ENCODE measurements at regions not wholly inside any gene's neighbourhood (a gene's known extent, or its start where the extent isn't known, plus 50 kb on each side); places are given as distances from the start of the nearest gene placed in this dataset.

DNA sequence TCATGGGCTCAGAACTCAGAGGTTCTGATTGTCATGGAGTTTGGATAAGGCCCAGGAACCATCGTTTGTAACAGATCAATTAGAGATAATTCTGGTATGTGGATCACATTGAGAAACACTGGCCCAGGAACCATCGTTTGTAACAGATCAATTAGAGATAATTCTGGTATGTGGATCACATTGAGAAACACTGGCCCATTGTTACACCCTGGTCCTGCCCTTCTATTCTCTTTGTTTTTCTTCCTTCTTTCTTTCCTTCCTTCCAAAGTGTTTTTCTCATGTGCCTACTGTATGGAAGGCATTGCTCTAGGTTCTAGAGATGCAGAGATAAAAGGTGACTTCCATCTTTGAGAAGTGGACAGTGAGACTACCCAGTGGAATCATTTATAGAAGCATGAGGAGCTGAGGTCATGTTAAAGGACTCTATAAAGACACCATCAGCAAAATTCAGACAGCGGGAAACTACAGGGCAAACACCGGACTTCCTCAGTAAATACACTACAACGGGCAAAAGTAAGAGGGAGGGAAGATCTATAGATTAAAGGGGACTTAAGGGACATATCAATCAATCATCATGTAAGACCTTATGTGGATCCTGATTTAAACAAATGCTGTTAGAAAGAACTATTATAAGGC, 153.8 kb downstream of the UNC5CL start:
- H2AFZ ChIP-seq (ENCODE audit: low read length) = no peak overlapping the region
- no peaks in the 10 kb centered on the region for H3K79me1 ChIP-seq (ENCODE audit: low read depth, low read length)
- H4K8ac ChIP-seq (ENCODE audit: low read depth, low read length) = no peak overlapping the region
- no peaks in the 10 kb centered on the region for H3K9me3 ChIP-seq (replicated peaks in 1 of 2; ENCODE audit: control insufficient read depth in 2 of 2, insufficient read depth in 1 of 2, low read depth in 1 of 2, low read length in 2 of 2)
- no peak overlapping the region for H2BK15ac ChIP-seq (ENCODE audit: low read length)
- H3K23ac ChIP-seq (ENCODE audit: low read depth, low read length, poor library complexity) = no peak overlapping the region
- no peak overlapping the region for H3K18ac ChIP-seq (ENCODE audit: low read length)
- H2BK12ac ChIP-seq (ENCODE audit: low read length) = no peak overlapping the region
- no peak overlapping the region for H3K9ac ChIP-seq (ENCODE audit: low read depth, low read length, poor library complexity)
- DNase-seq (ENCODE audit: low spot score) = no peak
- H2AK5ac ChIP-seq (ENCODE audit: low read depth, low read length) = no peak overlapping the region
- H2BK5ac ChIP-seq (ENCODE audit: low read length) = no peak overlapping the region
- H3K27me3 ChIP-seq (ENCODE audit: control insufficient read depth in 3 of 3, insufficient read depth in 3 of 3, low read depth in 1 of 3, low read length in 3 of 3) = no peaks in the 10 kb centered on the region
- WGBS, 2 donors (ENCODE audit: extremely low coverage in 2 of 2, insufficient read length in 2 of 2, insufficient replicate concordance in 1 of 2) = no CpG with 5 or more reads among the region's 5 CpGs
- H3K4me1 ChIP-seq (ENCODE audit: control insufficient read depth in 2 of 2, insufficient read depth in 1 of 2, low read depth in 1 of 2, low read length in 2 of 2) = no peaks in the 10 kb centered on the region
- no peak overlapping the region for H3K4ac ChIP-seq (ENCODE audit: low read length)
- no peak overlapping the region for H3K14ac ChIP-seq (ENCODE audit: low read length)
- no peak overlapping the region for H2BK120ac ChIP-seq (ENCODE audit: low read depth, low read length)
- no peak overlapping the region for H4K91ac ChIP-seq (ENCODE audit: low read depth, low read length, poor library complexity)
- no peak overlapping the region for H3K4me3 ChIP-seq (ENCODE audit: low read length in 2 of 2)
- no peak overlapping the region for H3K27ac ChIP-seq (replicated peaks; ENCODE audit: low read length)
- H3K4me2 ChIP-seq (ENCODE audit: insufficient read depth, low read length, poor library complexity, severe bottlenecking) = no peak overlapping the region
- H3K36me3 ChIP-seq (replicated peaks in 1 of 2; ENCODE audit: control insufficient read depth in 2 of 2, insufficient read depth in 2 of 2, low read length in 2 of 2) = no peaks in the 10 kb centered on the region

DNA sequence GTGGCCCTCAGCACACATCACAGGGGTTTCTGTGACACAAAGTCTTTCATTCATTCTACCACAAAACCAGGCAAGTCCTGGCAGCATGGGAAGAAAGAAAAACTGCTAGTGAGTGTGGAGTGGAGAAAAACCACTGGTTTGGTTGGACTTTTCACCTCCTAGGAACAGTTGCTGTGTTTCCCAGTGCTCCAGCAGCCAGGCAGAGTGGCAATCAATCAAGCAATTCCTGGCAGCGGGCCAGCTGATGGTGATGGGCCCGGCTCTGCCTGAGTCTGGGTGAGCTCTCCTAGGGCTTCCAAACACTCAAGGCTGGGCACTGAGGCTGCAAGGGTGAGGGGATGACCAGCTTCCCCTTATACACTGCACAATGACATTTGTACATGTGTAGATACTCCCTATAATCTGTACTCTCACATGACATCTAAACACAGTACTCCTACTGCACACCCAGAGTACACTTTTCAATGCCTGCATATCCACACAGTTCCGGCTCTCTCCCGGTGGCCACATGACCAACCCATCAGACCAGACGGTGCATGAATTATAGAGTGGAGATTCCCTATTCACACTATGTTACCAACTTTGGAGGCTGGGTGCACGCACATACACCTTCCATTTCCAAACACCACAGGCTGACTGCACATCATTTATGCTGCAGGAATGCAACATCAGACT, 156.6 kb downstream of the UNC5CL start:
- Histone ChIP-seq H3K9me3 (replicated peaks in 1 of 2; ENCODE audit: control insufficient read depth in 2 of 2, insufficient read depth in 1 of 2, low read depth in 1 of 2, low read length in 2 of 2) (peaks cover 0 to 3% of the 10 kb centered on the region in 2 donors), H3K4ac (ENCODE audit: low read length) (no peak overlapping the region)

DNA sequence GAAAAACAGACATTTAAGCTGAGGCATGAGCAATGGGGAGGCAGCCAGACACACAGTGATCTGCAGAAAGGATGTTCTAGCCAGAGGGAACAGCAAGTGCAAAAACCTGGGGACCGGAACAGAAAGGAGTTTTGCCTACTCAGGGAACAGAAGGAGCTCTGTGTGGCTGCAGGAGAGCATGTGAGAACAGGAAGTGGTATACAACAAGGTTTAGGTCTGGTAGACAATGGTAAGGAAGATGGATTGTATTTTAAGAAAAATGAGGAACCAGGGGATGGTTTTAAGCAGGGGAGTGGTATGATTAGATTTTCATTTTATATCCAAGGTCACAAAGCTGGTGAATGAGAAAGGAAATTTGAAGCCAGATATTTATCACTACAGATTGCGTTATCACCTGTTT, 157.5 kb downstream of the UNC5CL start:
- Histone ChIP-seq H2BK120ac (ENCODE audit: low read depth, low read length) (no peak overlapping the region), H2BK12ac (ENCODE audit: low read length) (no peak overlapping the region), H4K91ac (ENCODE audit: low read depth, low read length, poor library complexity) (no peak overlapping the region), H3K4me1 (ENCODE audit: control insufficient read depth in 2 of 2, insufficient read depth in 1 of 2, low read depth in 1 of 2, low read length in 2 of 2) (no peaks in the 10 kb centered on the region), H2BK5ac (ENCODE audit: low read length) (no peak overlapping the region), H2BK15ac (ENCODE audit: low read length) (no peak overlapping the region), H3K27ac (replicated peaks; ENCODE audit: low read length) (no peak overlapping the region), H3K27me3 (ENCODE audit: control insufficient read depth in 3 of 3, insufficient read depth in 3 of 3, low read depth in 1 of 3, low read length in 3 of 3) (no peaks in the 10 kb centered on the region), H3K4me2 (ENCODE audit: insufficient read depth, low read length, poor library complexity, severe bottlenecking) (no peak overlapping the region), H3K14ac (ENCODE audit: low read length) (no peak overlapping the region), H2AK5ac (ENCODE audit: low read depth, low read length) (no peak overlapping the region), H3K9ac (ENCODE audit: low read depth, low read length, poor library complexity) (no peak overlapping the region), H3K79me1 (ENCODE audit: low read depth, low read length) (no peaks in the 10 kb centered on the region), H3K4me3 (ENCODE audit: low read length in 2 of 2) (no peak overlapping the region), H3K36me3 (replicated peaks in 1 of 2; ENCODE audit: control insufficient read depth in 2 of 2, insufficient read depth in 2 of 2, low read length in 2 of 2) (no peaks in the 10 kb centered on the region), H3K23ac (ENCODE audit: low read depth, low read length, poor library complexity) (no peak overlapping the region), H2AFZ (ENCODE audit: low read length) (no peak overlapping the region), H3K4ac (ENCODE audit: low read length) (no peak overlapping the region), H3K9me3 (replicated peaks in 1 of 2; ENCODE audit: control insufficient read depth in 2 of 2, insufficient read depth in 1 of 2, low read depth in 1 of 2, low read length in 2 of 2) (peaks cover 0 to 3% of the 10 kb centered on the region in 2 donors), H3K18ac (ENCODE audit: low read length) (no peak overlapping the region), H4K8ac (ENCODE audit: low read depth, low read length) (no peak overlapping the region)
- no CpG with 5 or more reads among the region's 2 CpGs for WGBS, 2 donors (ENCODE audit: extremely low coverage in 2 of 2, insufficient read length in 2 of 2, insufficient replicate concordance in 1 of 2)
- DNase-seq (ENCODE audit: low spot score) = no peak

More for the DNA sequence above, 156.6 kb downstream of the UNC5CL start:
- Histone ChIP-seq H3K4me2 (ENCODE audit: insufficient read depth, low read length, poor library complexity, severe bottlenecking) (no peak overlapping the region), H2BK120ac (ENCODE audit: low read depth, low read length) (no peak overlapping the region), H3K23ac (ENCODE audit: low read depth, low read length, poor library complexity) (no peak overlapping the region), H4K91ac (ENCODE audit: low read depth, low read length, poor library complexity) (no peak overlapping the region), H4K8ac (ENCODE audit: low read depth, low read length) (no peak overlapping the region), H3K4me1 (ENCODE audit: control insufficient read depth in 2 of 2, insufficient read depth in 1 of 2, low read depth in 1 of 2, low read length in 2 of 2) (no peaks in the 10 kb centered on the region), H3K27me3 (ENCODE audit: control insufficient read depth in 3 of 3, insufficient read depth in 3 of 3, low read depth in 1 of 3, low read length in 3 of 3) (no peaks in the 10 kb centered on the region), H3K14ac (ENCODE audit: low read length) (no peak overlapping the region), H2BK5ac (ENCODE audit: low read length) (no peak overlapping the region), H3K79me1 (ENCODE audit: low read depth, low read length) (no peaks in the 10 kb centered on the region), H3K9ac (ENCODE audit: low read depth, low read length, poor library complexity) (no peak overlapping the region), H2AFZ (ENCODE audit: low read length) (no peak overlapping the region), H2AK5ac (ENCODE audit: low read depth, low read length) (no peak overlapping the region), H2BK12ac (ENCODE audit: low read length) (no peak overlapping the region), H2BK15ac (ENCODE audit: low read length) (no peak overlapping the region), H3K27ac (replicated peaks; ENCODE audit: low read length) (no peak overlapping the region), H3K4me3 (ENCODE audit: low read length in 2 of 2) (no peak overlapping the region), H3K36me3 (replicated peaks in 1 of 2; ENCODE audit: control insufficient read depth in 2 of 2, insufficient read depth in 2 of 2, low read length in 2 of 2) (no peaks in the 10 kb centered on the region), H3K18ac (ENCODE audit: low read length) (no peak overlapping the region)
- WGBS, 2 donors (ENCODE audit: extremely low coverage in 2 of 2, insufficient read length in 2 of 2, insufficient replicate concordance in 1 of 2) = no CpG with 5 or more reads among the region's 6 CpGs
- DNase-seq (ENCODE audit: low spot score) = no peak

DNA sequence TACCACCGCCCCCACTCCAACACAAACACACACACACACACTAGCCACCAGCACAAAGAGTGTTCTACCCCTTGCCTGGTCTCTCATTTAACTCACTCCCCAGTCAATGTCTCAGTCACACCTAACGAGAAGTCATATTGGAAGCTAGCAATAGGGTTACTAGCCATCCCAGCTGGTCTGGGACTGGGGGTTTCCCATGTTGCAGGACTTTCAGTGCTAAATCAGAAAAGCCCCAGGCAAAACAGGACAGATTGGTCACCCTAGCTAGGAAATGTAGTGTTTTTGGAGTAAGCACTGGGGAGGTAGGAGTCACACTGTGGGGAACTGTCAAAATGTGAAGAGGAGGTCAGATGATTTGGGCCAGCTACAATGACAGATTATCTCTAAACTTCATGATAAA, 158.1 kb downstream of the UNC5CL start:
- Histone ChIP-seq H2BK120ac (ENCODE audit: low read depth, low read length) (no peak overlapping the region), H3K23ac (ENCODE audit: low read depth, low read length, poor library complexity) (no peak overlapping the region), H3K4me2 (ENCODE audit: insufficient read depth, low read length, poor library complexity, severe bottlenecking) (no peak overlapping the region), H4K8ac (ENCODE audit: low read depth, low read length) (no peak overlapping the region), H2BK15ac (ENCODE audit: low read length) (no peak overlapping the region), H3K18ac (ENCODE audit: low read length) (no peak overlapping the region), H3K27me3 (ENCODE audit: control insufficient read depth in 3 of 3, insufficient read depth in 3 of 3, low read depth in 1 of 3, low read length in 3 of 3) (no peaks in the 10 kb centered on the region), H3K4me1 (ENCODE audit: control insufficient read depth in 2 of 2, insufficient read depth in 1 of 2, low read depth in 1 of 2, low read length in 2 of 2) (no peaks in the 10 kb centered on the region), H2BK5ac (ENCODE audit: low read length) (no peak overlapping the region), H4K91ac (ENCODE audit: low read depth, low read length, poor library complexity) (no peak overlapping the region), H3K14ac (ENCODE audit: low read length) (no peak overlapping the region), H3K4ac (ENCODE audit: low read length) (no peak overlapping the region), H2AFZ (ENCODE audit: low read length) (no peak overlapping the region), H2AK5ac (ENCODE audit: low read depth, low read length) (no peak overlapping the region), H3K4me3 (ENCODE audit: low read length in 2 of 2) (no peak overlapping the region), H3K36me3 (replicated peaks in 1 of 2; ENCODE audit: control insufficient read depth in 2 of 2, insufficient read depth in 2 of 2, low read length in 2 of 2) (no peaks in the 10 kb centered on the region), H3K27ac (replicated peaks; ENCODE audit: low read length) (no peak overlapping the region), H2BK12ac (ENCODE audit: low read length) (no peak overlapping the region), H3K9ac (ENCODE audit: low read depth, low read length, poor library complexity) (no peak overlapping the region), H3K9me3 (replicated peaks in 1 of 2; ENCODE audit: control insufficient read depth in 2 of 2, insufficient read depth in 1 of 2, low read depth in 1 of 2, low read length in 2 of 2) (peaks cover 0 to 3% of the 10 kb centered on the region in 2 donors), H3K79me1 (ENCODE audit: low read depth, low read length) (no peaks in the 10 kb centered on the region)
- no peak for DNase-seq (ENCODE audit: low spot score)
- no CpG with 5 or more reads among the region's 2 CpGs for WGBS, 2 donors (ENCODE audit: extremely low coverage in 2 of 2, insufficient read length in 2 of 2, insufficient replicate concordance in 1 of 2)
